ENCODE measurements at regions not wholly inside any gene's neighbourhood (a gene's known extent, or its start where the extent isn't known, plus 50 kb on each side); places are given as distances from the start of the nearest gene placed in this dataset.

GRCh38 chr3:194079702-194080172 lies 56.2 kb upstream of the HES1 start:
- Histone ChIP-seq H3K4me3 (ENCODE audit: low read depth, low read length) (no peak overlapping the region), H3K36me3 (ENCODE audit: control insufficient read depth, insufficient read depth, low read length) (no peaks in the 10 kb centered on the region), H3K27me3 (ENCODE audit: control insufficient read depth, insufficient read depth, low read length) (peaks cover 6% of the 10 kb centered on the region)
- TF ChIP-seq CTCF (IDR thresholded peaks at IDR 0.05; ENCODE audit: insufficient read depth, low read length, severe bottlenecking) = no peak
- FAIRE-seq (no peak), DNase-seq (ENCODE audit: low read depth) (no peak)

GRCh38 chr3:194080436-194080835 lies 55.5 kb upstream of the HES1 start:
- H3K36me3 ChIP-seq (ENCODE audit: control insufficient read depth, insufficient read depth, low read length) = no peaks in the 10 kb centered on the region
- DNase-seq (ENCODE audit: low read depth) (no peak), FAIRE-seq (no peak)
- no peak for TF ChIP-seq CTCF (IDR thresholded peaks at IDR 0.05; ENCODE audit: insufficient read depth, low read length, severe bottlenecking)
- peaks cover 6% of the 10 kb centered on the region for H3K27me3 ChIP-seq (ENCODE audit: control insufficient read depth, insufficient read depth, low read length)
- no peak overlapping the region for H3K4me3 ChIP-seq (ENCODE audit: low read depth, low read length)

- TF ChIP-seq CTCF (IDR thresholded peaks at IDR 0.05; ENCODE audit: insufficient read depth, low read length, severe bottlenecking) = no peak
- Histone ChIP-seq H3K4me3 (ENCODE audit: low read depth, low read length) (no peak overlapping the region), H3K36me3 (ENCODE audit: control insufficient read depth, insufficient read depth, low read length) (no peaks in the 10 kb centered on the region), H3K27me3 (ENCODE audit: control insufficient read depth, insufficient read depth, low read length) (peaks cover 6% of the 10 kb centered on the region)
- no peak for FAIRE-seq
- no peak for DNase-seq (ENCODE audit: low read depth)
These were observed 54.8 kb upstream of the HES1 start for GRCh38 chr3:194080913-194081800.

- no peaks in the 10 kb centered on the region for H3K36me3 ChIP-seq (ENCODE audit: control insufficient read depth, insufficient read depth, low read length)
- FAIRE-seq = no peak
- peaks cover 6% of the 10 kb centered on the region for H3K27me3 ChIP-seq (ENCODE audit: control insufficient read depth, insufficient read depth, low read length)
- TF ChIP-seq CTCF (IDR thresholded peaks at IDR 0.05; ENCODE audit: insufficient read depth, low read length, severe bottlenecking) = no peak
- DNase-seq (ENCODE audit: low read depth) = no peak
- no peak overlapping the region for H3K4me3 ChIP-seq (ENCODE audit: low read depth, low read length)
These were observed 54.1 kb upstream of the HES1 start for GRCh38 chr3:194081826-194082225.

- H3K4me3 ChIP-seq (ENCODE audit: low read depth, low read length) = no peak overlapping the region
- no peaks in the 10 kb centered on the region for H3K36me3 ChIP-seq (ENCODE audit: control insufficient read depth, insufficient read depth, low read length)
- no peak for TF ChIP-seq CTCF (IDR thresholded peaks at IDR 0.05; ENCODE audit: insufficient read depth, low read length, severe bottlenecking)
- FAIRE-seq (no peak), DNase-seq (ENCODE audit: low read depth) (no peak)
- H3K27me3 ChIP-seq (ENCODE audit: control insufficient read depth, insufficient read depth, low read length) = peaks cover 6% of the 10 kb centered on the region
These were observed 53.0 kb upstream of the HES1 start for GRCh38 chr3:194082743-194083636.

Measured in bronchial epithelial cell (primary cell).